ENCODE measurements at regions not wholly inside any gene's neighbourhood (a gene's known extent, or its start where the extent isn't known, plus 50 kb on each side); places are given as distances from the start of the nearest gene placed in this dataset.

GRCh38 chr10:42951486-42952251 lies 125.2 kb upstream of the RET start:
- no peak for DNase-seq

GRCh38 chr10:42952349-42952748 lies 124.5 kb upstream of the RET start:
- no peak for DNase-seq

- no peak for DNase-seq
Observed at GRCh38 chr10:42952931-42953683, 123.8 kb upstream of the RET start.

GRCh38 chr10:42953684-42954674 lies 122.9 kb upstream of the RET start:
- no peak for DNase-seq

GRCh38 chr10:42954766-42955492 lies 121.9 kb upstream of the RET start:
- DNase-seq: no peak

- no peak for DNase-seq
Observed at GRCh38 chr10:42955493-42955889, 121.4 kb upstream of the RET start.

- DNase-seq: no peak
Observed at GRCh38 chr10:42956045-42956444, 120.8 kb upstream of the RET start.

GRCh38 chr10:42958142-42958868 lies 118.6 kb upstream of the RET start:
- no peak for DNase-seq

GRCh38 chr10:42959833-42960232 lies 117.0 kb upstream of the RET start:
- no peak for DNase-seq

GRCh38 chr10:42960491-42960990 lies 116.3 kb upstream of the RET start:
- no peak for DNase-seq

- no peak for DNase-seq
Observed at GRCh38 chr10:42960991-42961795, 115.7 kb upstream of the RET start.

- DNase-seq: no peak
Observed at GRCh38 chr10:42961796-42962109, 115.1 kb upstream of the RET start.

- DNase-seq: no peak
Observed at GRCh38 chr10:42962110-42962901, 114.6 kb upstream of the RET start.

- DNase-seq: no peak
Observed at GRCh38 chr10:42962902-42963231, 114.0 kb upstream of the RET start.

- DNase-seq: no peak
Observed at GRCh38 chr10:42963312-42963711, 113.6 kb upstream of the RET start.

GRCh38 chr10:42969147-42969546 lies 107.7 kb upstream of the RET start:
- DNase-seq: no peak

- no peak for DNase-seq
Observed at GRCh38 chr10:42969909-42970308, 107.0 kb upstream of the RET start.

- DNase-seq: no peak
Observed at GRCh38 chr10:42970451-42971250, 106.2 kb upstream of the RET start.

All from hypothalamus (tissue), 51 donors.